Activated naive CD4-positive, alpha-beta T cell (primary cell): ENCODE measurements at regions not wholly inside any gene's neighbourhood (a gene's known extent, or its start where the extent isn't known, plus 50 kb on each side); places are given as distances from the start of the nearest gene placed in this dataset.
"Not testable (repeated sequence)": the region's sequence is repeated elsewhere in the genome, so short reads cannot be mapped to it uniquely, and the experiment has no call there.

Experiments used
- DNase-seq, 4 experiments: peaks; one replicate each; lab custom pipeline; 2025; lab: John Stamatoyannopoulos, UW

DNA sequence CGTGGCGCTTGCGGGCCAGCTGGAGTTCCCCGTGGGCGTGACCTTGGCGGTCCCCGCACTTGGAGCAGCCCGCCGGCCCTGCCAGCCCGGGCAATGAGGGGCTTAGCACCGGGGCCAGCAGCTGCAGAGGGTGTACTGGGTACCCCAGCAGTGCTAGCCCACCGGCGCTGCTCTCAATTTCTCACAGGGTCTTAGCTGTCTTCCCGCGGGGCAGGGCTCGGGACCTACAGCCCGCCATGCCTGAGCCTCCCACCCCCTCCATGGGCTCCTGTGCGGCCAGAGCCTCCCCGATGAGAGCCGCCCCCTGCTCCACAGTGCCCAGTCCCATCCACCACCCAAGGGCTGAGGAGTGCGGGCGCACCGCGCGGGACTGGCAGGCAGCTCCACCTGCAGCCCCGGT is 94.0 kb upstream of the NIPBL start:
- DNase-seq, result not testable (repeated sequence)

- no peak for DNase-seq
Measured at GRCh38 chr5:36786448-36787012, 90.0 kb upstream of the NIPBL start.

- no peak for DNase-seq
Measured at GRCh38 chr5:36787365-36788093, 89.0 kb upstream of the NIPBL start.

DNA sequence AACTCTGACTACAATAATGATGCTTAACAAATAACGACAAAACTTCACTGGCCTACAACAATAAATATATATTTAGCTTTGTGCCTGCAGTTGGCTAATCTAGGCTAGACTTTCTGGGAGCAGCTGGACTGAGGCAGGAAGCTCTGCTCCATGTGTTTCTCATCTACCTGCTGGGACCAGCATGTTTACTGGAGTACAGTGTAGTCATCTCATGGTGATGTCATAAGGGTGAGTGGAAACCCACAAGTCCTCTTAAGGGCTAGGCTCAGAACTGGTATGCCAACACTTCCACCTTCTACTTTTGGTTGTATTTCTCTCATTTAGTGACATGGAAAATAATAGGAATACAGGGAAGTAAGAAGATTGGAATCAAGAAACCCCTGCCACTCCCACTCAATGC is 85.7 kb upstream of the NIPBL start:
- DNase-seq, result no peak

GRCh38 chr5:36792560-36793180 is 83.9 kb upstream of the NIPBL start:
- DNase-seq, result no peak

- no peak for DNase-seq
Measured at GRCh38 chr5:36795366-36795765, 81.2 kb upstream of the NIPBL start.

DNA sequence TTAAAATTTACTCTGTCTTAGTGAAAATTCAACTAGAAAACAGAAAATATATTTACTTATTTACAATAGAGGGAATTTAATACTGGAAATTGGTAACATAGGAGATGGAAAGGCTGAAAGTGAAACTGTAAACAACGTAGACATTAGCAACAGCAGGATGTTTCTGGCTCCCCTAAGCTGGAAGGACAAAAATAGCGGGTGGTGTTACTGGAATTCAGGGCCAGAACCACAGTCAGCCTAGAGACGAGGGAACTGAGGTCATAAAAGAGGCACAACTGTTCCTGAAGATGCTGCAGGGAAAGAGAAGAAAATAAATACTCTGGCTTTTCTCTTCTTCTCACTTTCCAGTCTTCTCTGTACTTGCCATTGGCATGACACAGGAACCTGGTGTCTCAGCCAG is 80.4 kb upstream of the NIPBL start:
- DNase-seq, result no peak

- no peak for DNase-seq
Measured at GRCh38 chr5:36801523-36801922, 75.0 kb upstream of the NIPBL start.

DNA sequence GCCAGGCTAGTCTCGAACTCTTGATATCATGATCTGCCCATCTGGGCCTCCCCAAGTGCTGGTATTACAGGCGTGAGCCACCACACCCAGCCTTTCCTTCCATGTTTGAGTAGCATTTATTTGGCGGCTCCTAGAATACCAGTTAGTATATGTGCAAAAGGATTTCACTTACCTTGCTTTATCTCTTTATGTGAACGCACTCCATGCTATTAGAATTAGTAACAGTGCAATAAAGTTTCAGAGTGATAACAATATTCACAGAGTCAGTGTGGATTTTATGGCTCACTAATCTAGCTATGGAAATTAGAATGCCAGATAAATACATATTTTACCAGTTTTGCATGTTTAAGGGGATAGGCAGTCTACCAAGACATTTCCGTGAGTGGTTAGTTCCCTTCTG is 74.4 kb upstream of the NIPBL start:
- no peak for DNase-seq

- not testable (repeated sequence) for DNase-seq
Measured at GRCh38 chr5:36813249-36813648, 63.3 kb upstream of the NIPBL start.

DNA sequence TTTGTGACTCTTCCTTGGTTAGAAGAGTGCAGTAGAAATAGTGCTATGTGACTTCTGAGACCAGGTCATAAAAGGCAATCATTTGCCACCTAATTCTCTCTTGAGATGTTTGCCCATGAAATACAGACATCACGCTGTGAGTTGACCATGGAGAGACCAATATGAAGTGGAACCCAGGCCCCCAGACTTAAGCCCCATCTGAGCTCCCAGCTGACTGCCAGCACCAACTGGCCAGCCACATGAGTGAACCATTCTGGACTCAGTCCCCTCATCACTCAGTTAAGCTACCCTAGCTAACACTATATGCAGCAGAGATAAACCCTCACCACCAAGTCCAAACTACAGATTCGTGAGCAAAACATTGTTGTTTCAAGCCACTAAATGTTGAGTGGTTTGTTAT is 60.7 kb upstream of the NIPBL start:
- DNase-seq, result no peak

DNA sequence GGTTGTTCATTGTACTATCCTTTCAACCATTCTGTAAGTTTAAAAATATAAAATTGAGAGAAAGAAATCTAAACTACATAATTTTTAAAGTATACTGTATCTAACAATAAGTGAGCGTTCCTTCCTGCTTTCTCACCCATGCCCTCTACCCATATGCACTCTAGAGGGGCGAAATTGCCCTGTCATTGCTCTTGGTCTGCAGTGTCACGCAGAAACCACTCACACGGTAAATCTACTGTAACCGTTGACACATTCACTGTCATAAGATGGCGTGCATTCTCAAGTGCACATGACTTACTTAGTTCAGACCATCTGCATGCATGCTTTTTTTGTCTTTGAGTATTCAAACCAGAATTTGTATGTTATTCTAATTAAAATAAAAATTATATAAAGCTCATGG is 55.7 kb upstream of the NIPBL start:
- DNase-seq, result no peak

GRCh38 chr5:36826694-36827093 is 49.9 kb upstream of the NIPBL start:
- DNase-seq, result no peak
